Activated naive CD4-positive, alpha-beta T cell treated with anti-CD3 and anti-CD28 coated beads, Interleukin-2, amount 10 ng/mL, durations not matched to agents 7 days and 5 days (primary cell): ENCODE measurements at regions not wholly inside any gene's neighbourhood (a gene's known extent, or its start where the extent isn't known, plus 50 kb on each side); places are given as distances from the start of the nearest gene placed in this dataset.

Experiments
- CTCF ChIA-PET: fragments of 350-600 bp; sonication (Branson Sonifier 250); formaldehyde crosslinking; loops from one replicate; lab custom pipeline; 2021; ENCODE audit warnings: antibody characterized with exemption; lab: Charles Lee
- DNase-seq: peaks from one replicate; pipeline ENCODE4 v3.0.0-alpha.2; 2020
- H3K27ac Mint-ChIP-seq: one replicate; pipeline ENCODE4 v1.8.0; 2021; ENCODE audit warnings: mild to moderate bottlenecking, moderate library complexity, mixed read lengths
- H3K27me3 Mint-ChIP-seq: one replicate; pipeline ENCODE4 v1.8.0; 2021; ENCODE audit warnings: mild to moderate bottlenecking, mixed read lengths
- H3K36me3 Mint-ChIP-seq: one replicate; pipeline ENCODE4 v1.8.0; 2021; ENCODE audit warnings: mixed read lengths
- H3K4me1 Mint-ChIP-seq: one replicate; pipeline ENCODE4 v1.8.0; 2021; ENCODE audit warnings: mixed read lengths
- H3K4me3 Mint-ChIP-seq: one replicate; pipeline ENCODE4 v1.8.0; 2021; ENCODE audit warnings: mild to moderate bottlenecking, moderate library complexity, mixed read lengths
- H3K9me3 Mint-ChIP-seq: one replicate; pipeline ENCODE4 v1.8.0; 2021; ENCODE audit warnings: mixed read lengths

- Mint-ChIP-seq H3K36me3 (no peaks in the 10 kb centered on the region), H3K27me3 (no peaks in the 10 kb centered on the region)
- CTCF ChIA-PET, result interaction anchor here (1.0 kb wide), 1 partner anchor 9 kb away, joined by 3 read pairs; no protein-coding TSS in a partner anchor
Observed at GRCh38 chr5:155193483-155194107, 180.0 kb downstream of the KIF4B start.

DNA sequence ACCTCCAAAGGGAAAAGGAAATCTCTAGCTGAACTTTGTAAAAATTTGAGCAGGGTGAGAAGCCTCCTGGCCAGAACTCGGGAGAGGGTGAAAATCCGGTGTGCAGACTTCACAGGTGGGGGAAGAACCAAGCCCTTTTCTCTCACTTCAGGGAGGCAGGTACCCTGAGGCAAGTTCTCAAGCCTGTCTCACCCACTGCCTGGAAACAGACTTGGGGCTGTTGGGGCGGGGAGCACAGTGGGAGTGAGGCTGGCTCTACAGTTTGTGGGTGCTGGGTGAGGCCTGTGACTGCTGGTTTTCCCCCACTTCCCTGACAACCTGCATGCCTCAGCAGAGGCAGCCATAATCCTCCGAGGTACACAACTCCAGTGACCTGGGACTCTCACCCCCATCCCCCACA is 187.1 kb downstream of the KIF4B start:
- H3K4me1 Mint-ChIP-seq, result no peaks in the 10 kb centered on the region
- no peaks in the 10 kb centered on the region for H3K27me3 Mint-ChIP-seq
- H3K27ac Mint-ChIP-seq, result no peak overlapping the region
- CTCF ChIA-PET, result no interaction called here
- H3K9me3 Mint-ChIP-seq, result peaks cover 15% of the 10 kb centered on the region
- no peaks in the 10 kb centered on the region for H3K36me3 Mint-ChIP-seq
- H3K4me3 Mint-ChIP-seq, result no peak overlapping the region
- no peak for DNase-seq

More at GRCh38 chr5:155193483-155194107, 180.0 kb downstream of the KIF4B start:
- Mint-ChIP-seq H3K9me3 (peaks cover 3% of the 10 kb centered on the region), H3K4me3 (no peak overlapping the region), H3K4me1 (no peaks in the 10 kb centered on the region), H3K27ac (no peak overlapping the region)
- no peak for DNase-seq

DNA sequence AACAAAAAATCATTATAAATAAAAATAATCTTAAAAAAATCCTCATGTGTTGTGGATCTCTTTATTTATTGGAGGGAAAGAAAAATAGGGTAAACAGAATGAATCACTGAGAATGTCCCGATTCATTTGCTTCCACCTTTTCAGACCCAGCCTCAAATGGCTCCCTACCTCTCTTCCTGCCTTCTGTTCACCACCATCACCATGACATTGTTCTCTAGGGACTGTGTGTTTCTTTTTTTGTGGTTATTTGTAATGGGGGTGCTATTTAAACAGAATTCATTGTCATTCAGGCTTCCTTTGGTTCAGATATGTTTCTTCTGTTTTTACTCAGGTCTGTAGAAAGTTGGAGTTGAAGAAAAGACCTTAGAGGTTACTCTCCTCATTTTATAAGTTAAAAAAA is 198.2 kb downstream of the KIF4B start:
- H3K4me3 Mint-ChIP-seq, result no peak overlapping the region
- H3K27me3 Mint-ChIP-seq, result no peaks in the 10 kb centered on the region

GRCh38 chr5:155222393-155222792 is 208.8 kb downstream of the KIF4B start:
- Mint-ChIP-seq H3K4me3 (no peak overlapping the region), H3K27ac (no peak overlapping the region), H3K9me3 (no peaks in the 10 kb centered on the region), H3K27me3 (no peaks in the 10 kb centered on the region), H3K4me1 (no peaks in the 10 kb centered on the region), H3K36me3 (no peaks in the 10 kb centered on the region)
- DNase-seq, result no peak
- CTCF ChIA-PET, result no interaction called here

More for the DNA sequence above, 198.2 kb downstream of the KIF4B start:
- Mint-ChIP-seq H3K9me3 (peaks cover 2% of the 10 kb centered on the region), H3K27ac (no peak overlapping the region), H3K36me3 (no peaks in the 10 kb centered on the region), H3K4me1 (no peaks in the 10 kb centered on the region)
- CTCF ChIA-PET, result no interaction called here
- no peak for DNase-seq

GRCh38 chr5:155229135-155229534 is 215.6 kb downstream of the KIF4B start:
- CTCF ChIA-PET, result interaction anchor here (0.5 kb wide), 1 partner anchor 16 kb away, joined by 3 read pairs; no protein-coding TSS in a partner anchor
- H3K36me3 Mint-ChIP-seq, result no peaks in the 10 kb centered on the region
- no peaks in the 10 kb centered on the region for H3K9me3 Mint-ChIP-seq
- no peak overlapping the region for H3K27ac Mint-ChIP-seq
- H3K4me3 Mint-ChIP-seq, result no peak overlapping the region
- no peaks in the 10 kb centered on the region for H3K4me1 Mint-ChIP-seq
- no peak for DNase-seq
- H3K27me3 Mint-ChIP-seq, result no peaks in the 10 kb centered on the region

DNA sequence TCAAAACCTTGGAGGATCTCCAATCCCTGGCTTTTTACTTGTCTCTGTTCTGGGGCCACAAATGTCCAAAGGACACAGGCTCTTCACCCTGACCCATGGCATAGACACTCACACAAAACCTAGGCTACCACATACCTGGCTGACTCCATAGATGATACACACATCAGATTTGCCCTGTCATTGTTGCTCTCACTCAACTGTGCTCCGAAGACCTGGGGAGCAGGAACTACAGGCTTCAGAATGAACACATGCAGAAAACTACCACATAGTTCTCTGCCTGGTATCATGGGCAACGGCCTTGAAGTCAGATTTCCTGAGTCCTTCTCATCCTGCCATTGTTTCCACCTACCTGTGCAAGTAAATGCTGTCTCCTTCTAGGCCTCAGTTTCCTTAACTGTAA is 226.2 kb downstream of the KIF4B start:
- Mint-ChIP-seq H3K36me3 (no peaks in the 10 kb centered on the region), H3K27me3 (no peaks in the 10 kb centered on the region), H3K4me3 (no peak overlapping the region), H3K9me3 (peaks cover 8% of the 10 kb centered on the region), H3K4me1 (no peaks in the 10 kb centered on the region), H3K27ac (no peak overlapping the region)
- CTCF ChIA-PET, result no interaction called here
- no peak for DNase-seq

DNA sequence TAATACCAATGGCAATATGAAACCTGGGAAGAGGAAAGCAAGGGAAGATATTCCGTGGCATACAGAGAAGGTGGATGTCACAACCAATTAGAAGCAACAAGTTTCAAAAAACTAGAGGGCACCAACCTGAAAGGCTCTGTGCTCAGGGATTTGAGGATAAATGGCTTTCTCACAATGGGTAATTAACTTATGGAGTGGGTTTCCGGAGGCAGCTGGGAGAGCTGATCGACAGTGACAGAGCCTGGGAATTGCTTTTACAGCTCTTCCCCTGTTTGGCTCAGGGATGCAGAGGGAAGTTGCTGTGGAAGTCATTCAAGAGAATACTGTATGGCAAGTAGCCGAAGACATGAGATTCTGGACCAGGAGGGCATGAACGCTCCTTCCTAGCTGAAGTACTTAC is 237.0 kb downstream of the KIF4B start:
- Mint-ChIP-seq H3K27ac (no peak overlapping the region), H3K36me3 (no peaks in the 10 kb centered on the region), H3K4me1 (no peaks in the 10 kb centered on the region), H3K4me3 (no peak overlapping the region), H3K27me3 (no peaks in the 10 kb centered on the region), H3K9me3 (no peaks in the 10 kb centered on the region)
- CTCF ChIA-PET, result no interaction called here
- no peak for DNase-seq

- CTCF ChIA-PET, result no interaction called here
- Mint-ChIP-seq H3K9me3 (no peaks in the 10 kb centered on the region), H3K27ac (no peak overlapping the region), H3K36me3 (no peaks in the 10 kb centered on the region), H3K4me3 (no peak overlapping the region), H3K27me3 (no peaks in the 10 kb centered on the region), H3K4me1 (no peaks in the 10 kb centered on the region)
- DNase-seq, result no peak
Observed at GRCh38 chr5:155252025-155252424, 238.5 kb downstream of the KIF4B start.

DNA sequence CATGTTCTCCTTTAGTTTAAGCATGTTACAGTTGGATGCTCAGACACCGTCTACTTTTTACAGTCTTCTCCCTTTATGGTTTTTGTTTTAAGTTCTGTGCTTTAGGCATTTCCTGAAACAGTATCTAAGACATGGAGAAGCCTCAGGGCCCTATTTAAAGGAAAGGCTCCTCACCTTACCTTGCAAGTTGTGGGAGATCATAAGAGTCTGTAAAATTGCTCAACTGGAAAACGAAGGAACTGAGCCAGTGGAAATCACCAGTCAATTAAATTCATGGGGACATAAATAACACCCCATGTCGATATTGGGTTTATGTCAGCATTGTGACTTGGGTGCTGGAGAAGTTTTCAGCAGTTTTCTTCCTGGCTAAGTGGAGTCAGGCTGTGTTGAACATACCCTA is 239.2 kb downstream of the KIF4B start:
- CTCF ChIA-PET, result no interaction called here
- H3K27ac Mint-ChIP-seq, result no peak overlapping the region
- no peaks in the 10 kb centered on the region for H3K9me3 Mint-ChIP-seq
- no peak for DNase-seq
- H3K4me3 Mint-ChIP-seq, result no peak overlapping the region
- H3K27me3 Mint-ChIP-seq, result no peaks in the 10 kb centered on the region
- H3K36me3 Mint-ChIP-seq, result no peaks in the 10 kb centered on the region
- H3K4me1 Mint-ChIP-seq, result no peaks in the 10 kb centered on the region

DNA sequence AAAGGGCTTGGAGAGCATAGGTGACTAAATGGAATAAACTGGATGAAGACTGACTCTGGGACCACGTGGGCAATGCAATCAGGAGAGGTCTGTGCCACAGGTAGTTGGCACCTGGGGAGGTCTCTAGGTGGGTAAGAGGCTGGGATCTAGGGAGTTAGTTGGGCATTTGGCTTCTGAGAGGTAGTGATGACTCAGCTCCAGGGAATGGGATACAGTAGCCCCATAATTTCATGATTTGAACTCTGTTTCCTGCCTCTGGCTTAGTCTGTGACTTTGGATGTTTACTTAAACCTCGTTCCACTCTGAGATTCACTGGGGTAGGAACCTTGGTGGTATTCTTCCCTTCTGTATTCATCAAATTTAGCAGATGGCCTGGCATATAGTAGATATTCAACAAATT is 240.8 kb downstream of the KIF4B start:
- no peak overlapping the region for H3K27ac Mint-ChIP-seq
- DNase-seq, result no peak
- no peaks in the 10 kb centered on the region for H3K36me3 Mint-ChIP-seq
- H3K4me3 Mint-ChIP-seq, result no peak overlapping the region
- H3K27me3 Mint-ChIP-seq, result no peaks in the 10 kb centered on the region
- CTCF ChIA-PET, result no interaction called here
- no peaks in the 10 kb centered on the region for H3K4me1 Mint-ChIP-seq
- H3K9me3 Mint-ChIP-seq, result no peaks in the 10 kb centered on the region

- H3K9me3 Mint-ChIP-seq, result no peaks in the 10 kb centered on the region
- H3K4me3 Mint-ChIP-seq, result no peak overlapping the region
- DNase-seq, result no peak
- no peaks in the 10 kb centered on the region for H3K36me3 Mint-ChIP-seq
- H3K4me1 Mint-ChIP-seq, result no peaks in the 10 kb centered on the region
- H3K27ac Mint-ChIP-seq, result no peak overlapping the region
- CTCF ChIA-PET, result no interaction called here
- H3K27me3 Mint-ChIP-seq, result no peaks in the 10 kb centered on the region
Observed at GRCh38 chr5:155258161-155258560, 244.6 kb downstream of the KIF4B start.

GRCh38 chr5:155259648-155260047 is 246.1 kb downstream of the KIF4B start:
- no peaks in the 10 kb centered on the region for H3K36me3 Mint-ChIP-seq
- H3K27ac Mint-ChIP-seq, result no peak overlapping the region
- H3K9me3 Mint-ChIP-seq, result no peaks in the 10 kb centered on the region
- H3K4me3 Mint-ChIP-seq, result no peak overlapping the region
- DNase-seq, result no peak
- CTCF ChIA-PET, result no interaction called here
- H3K4me1 Mint-ChIP-seq, result no peaks in the 10 kb centered on the region
- no peaks in the 10 kb centered on the region for H3K27me3 Mint-ChIP-seq

DNA sequence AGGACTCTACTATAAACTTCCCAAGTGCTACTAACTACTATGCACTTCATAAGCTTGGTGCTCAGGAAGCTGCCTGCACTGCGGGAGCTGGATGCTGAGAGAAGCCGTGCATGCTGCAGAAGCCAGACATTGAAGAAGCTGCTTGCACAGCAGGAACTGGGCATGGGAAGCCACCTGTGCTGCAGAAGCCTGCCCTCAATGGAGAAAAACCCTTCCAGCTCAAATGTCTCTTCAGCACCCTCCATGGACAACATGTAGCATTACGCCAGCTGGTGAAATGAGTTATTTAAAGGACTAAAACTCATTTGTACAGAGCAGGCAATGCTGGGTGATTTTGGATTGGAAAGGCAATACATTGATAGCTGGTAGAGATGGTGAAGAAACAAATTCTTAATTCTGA is 247.2 kb downstream of the KIF4B start:
- Mint-ChIP-seq H3K36me3 (no peaks in the 10 kb centered on the region), H3K27me3 (no peaks in the 10 kb centered on the region), H3K4me1 (no peaks in the 10 kb centered on the region), H3K9me3 (no peaks in the 10 kb centered on the region), H3K27ac (no peak overlapping the region), H3K4me3 (no peak overlapping the region)
- no peak for DNase-seq
- CTCF ChIA-PET, result interaction anchor here (0.9 kb wide), 1 partner anchor 12 kb away, joined by 3 read pairs; no protein-coding TSS in a partner anchor

GRCh38 chr5:155263381-155263780 is 249.8 kb downstream of the KIF4B start:
- H3K27ac Mint-ChIP-seq, result no peak overlapping the region
- no peaks in the 10 kb centered on the region for H3K27me3 Mint-ChIP-seq
- no peaks in the 10 kb centered on the region for H3K9me3 Mint-ChIP-seq
- no peaks in the 10 kb centered on the region for H3K4me1 Mint-ChIP-seq
- H3K4me3 Mint-ChIP-seq, result no peak overlapping the region
- H3K36me3 Mint-ChIP-seq, result no peaks in the 10 kb centered on the region
- no peak for DNase-seq
- CTCF ChIA-PET, result no interaction called here

DNA sequence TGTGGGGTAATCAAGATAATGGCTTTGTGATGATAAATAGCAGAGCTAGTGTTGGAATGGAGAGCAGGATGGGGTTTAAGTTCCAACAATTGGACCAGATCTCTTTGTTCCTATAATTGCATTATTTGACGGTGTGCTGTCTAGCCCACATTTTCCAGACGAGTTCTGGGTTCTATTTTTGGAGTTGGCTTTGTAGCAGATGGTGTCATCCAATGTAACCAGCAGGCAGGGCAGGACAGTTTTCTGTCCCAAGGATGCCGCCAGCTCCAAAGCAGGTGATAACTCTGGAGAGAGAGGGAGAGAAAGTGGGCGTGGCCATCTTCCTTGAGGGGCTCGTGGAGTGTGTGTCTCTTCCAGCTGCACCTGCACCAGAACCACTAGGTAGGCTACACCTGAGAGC is 251.3 kb downstream of the KIF4B start:
- no peak overlapping the region for H3K4me3 Mint-ChIP-seq
- H3K4me1 Mint-ChIP-seq, result no peaks in the 10 kb centered on the region
- H3K9me3 Mint-ChIP-seq, result no peaks in the 10 kb centered on the region
- H3K27me3 Mint-ChIP-seq, result no peaks in the 10 kb centered on the region
- CTCF ChIA-PET, result no interaction called here
- H3K36me3 Mint-ChIP-seq, result no peaks in the 10 kb centered on the region
- no peak for DNase-seq
- no peak overlapping the region for H3K27ac Mint-ChIP-seq
